Calu3 (cell line): ENCODE measurements at regions not wholly inside any gene's neighbourhood (a gene's known extent, or its start where the extent isn't known, plus 50 kb on each side); places are given as distances from the start of the nearest gene placed in this dataset.

Experiments
- BruUV-seq: library from RNA; stranded (reverse); fragments of 400-500 nt; replicated peaks from 2 replicates; lab custom pipeline; 2021; lab: Mats Ljungman, UMichigan
- CTCF ChIA-PET: fragments of 300-600 bp; sonication (Branson Sonifier 250); formaldehyde crosslinking; loops from one replicate; lab custom pipeline; 2022; ENCODE audit warnings: antibody characterized with exemption; lab: Charles Lee
- DNase-seq: peaks from one replicate; pipeline ENCODE4 v3.0.0; 2022
- H3K27ac Mint-ChIP-seq: one replicate; pipeline ENCODE4 v1.8.0; 2022; ENCODE audit warnings: mixed read lengths; ENCODE audit not compliant: unreplicated experiment
- H3K27me3 Mint-ChIP-seq: one replicate; pipeline ENCODE4 v1.8.0; 2022; ENCODE audit warnings: mixed read lengths; ENCODE audit not compliant: unreplicated experiment
- H3K36me3 Mint-ChIP-seq: one replicate; pipeline ENCODE4 v1.8.0; 2022; ENCODE audit warnings: mild to moderate bottlenecking, moderate library complexity, mixed read lengths; ENCODE audit not compliant: insufficient read depth, unreplicated experiment
- H3K4me1 Mint-ChIP-seq: one replicate; pipeline ENCODE4 v1.8.0; 2022; ENCODE audit warnings: mild to moderate bottlenecking, low read depth, mixed read lengths; ENCODE audit not compliant: unreplicated experiment
- H3K4me3 Mint-ChIP-seq: one replicate; pipeline ENCODE4 v1.8.0; 2022; ENCODE audit warnings: mild to moderate bottlenecking, low read depth, moderate library complexity, mixed read lengths; ENCODE audit not compliant: unreplicated experiment
- H3K9me3 Mint-ChIP-seq: one replicate; pipeline ENCODE4 v1.8.0; 2022; ENCODE audit warnings: low read depth, mixed read lengths; ENCODE audit not compliant: unreplicated experiment
- CTCF ChIP-seq: fragments of 200-600 bp; IDR thresholded peaks from one replicate; pipeline ENCODE4 v1.8.0; 2022; ENCODE audit warnings: antibody characterized with exemption; ENCODE audit not compliant: unreplicated experiment
- intact Hi-C: fragments of 100-400 bp; cut with micrococcal nuclease; formaldehyde crosslinking; loops from one replicate; pipeline ENCODE4 v1.10.0; 2022; ENCODE audit not compliant: unreplicated experiment

GRCh38 chr4:144906181-144906925 lies 191.6 kb downstream of the ANAPC10 start:
- no peaks in the 10 kb centered on the region for H3K27me3 Mint-ChIP-seq
- no peak overlapping the region for H3K4me3 Mint-ChIP-seq
- CTCF ChIA-PET = no interaction called here
- H3K4me1 Mint-ChIP-seq = peaks cover 36% of the 10 kb centered on the region
- peaks cover 4% of the 10 kb centered on the region for H3K9me3 Mint-ChIP-seq
- H3K36me3 Mint-ChIP-seq = no peaks in the 10 kb centered on the region
- no peak for DNase-seq
- TF ChIP-seq CTCF = no peak
- no peak overlapping the region for H3K27ac Mint-ChIP-seq
- intact Hi-C loops = no loop called here
- no TSS peak for BruUV-seq

DNA sequence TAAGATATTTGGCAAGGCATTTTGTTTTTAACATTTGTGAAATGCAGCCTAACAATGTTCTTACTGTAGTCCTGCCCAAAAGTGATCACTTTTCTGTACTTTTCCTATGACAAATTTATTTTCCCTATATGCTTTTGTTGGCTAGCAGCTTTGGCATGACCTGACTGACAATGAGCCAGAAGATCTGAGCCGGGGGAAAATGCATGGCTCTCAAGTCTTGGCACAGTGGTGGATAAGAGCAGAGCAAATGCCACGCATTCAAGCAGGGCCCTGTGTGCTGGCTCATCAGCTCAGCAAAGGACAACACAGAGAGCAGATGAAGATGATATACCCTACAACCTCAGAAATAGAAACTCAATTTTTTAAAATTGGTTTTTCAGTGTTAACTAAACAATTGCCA lies 187.3 kb downstream of the ANAPC10 start:
- BruUV-seq = no TSS peak
- no peaks in the 10 kb centered on the region for H3K36me3 Mint-ChIP-seq
- H3K4me1 Mint-ChIP-seq = peaks cover 17% of the 10 kb centered on the region
- no peaks in the 10 kb centered on the region for H3K27me3 Mint-ChIP-seq
- no peak overlapping the region for H3K4me3 Mint-ChIP-seq
- no peak overlapping the region for H3K27ac Mint-ChIP-seq
- CTCF ChIA-PET = no interaction called here
- no peak for TF ChIP-seq CTCF
- no peak for DNase-seq
- peaks cover 4% of the 10 kb centered on the region for H3K9me3 Mint-ChIP-seq
- intact Hi-C loops = no loop called here
